Peyer's patch (tissue), 4 donors: ENCODE measurements at regions not wholly inside any gene's neighbourhood (a gene's known extent, or its start where the extent isn't known, plus 50 kb on each side); places are given as distances from the start of the nearest gene placed in this dataset.

ENCODE experiments used
- DNase-seq, 3 donors: peaks; one replicate each; pipeline ENCODE4 v3.0.0-alpha.2; 2017 to 2019
- H3K27ac ChIP-seq, 4 donors: fragments of 200-600 bp; sonication (generic); one replicate each; pipeline ENCODE4 v1.5.1; 2016 to 2019
- H3K27me3 ChIP-seq, 2 donors: fragments of 200-600 bp; sonication (generic); one replicate each; pipeline ENCODE4 v1.5.1; 2019
- H3K36me3 ChIP-seq, 3 donors: fragments of 200-600 bp; sonication (generic); one replicate each; pipeline ENCODE4 v1.5.1; 2016 to 2019
- H3K4me1 ChIP-seq, 4 donors: fragments of 200-600 bp; sonication (generic); one replicate each; pipeline ENCODE4 v1.5.1; 2016 to 2019
- H3K4me3 ChIP-seq, 4 donors: fragments of 200-600 bp; sonication (generic); 1 replicate in 3 of 4; 2 replicates in 1 of 4; pipeline ENCODE4 v1.5.1; 2016 to 2019; ENCODE audit warnings: mild to moderate bottlenecking in 1 of 4
- H3K9me3 ChIP-seq, 4 donors: fragments of 200-600 bp; sonication (generic); one replicate each; pipeline ENCODE4 v1.5.1; 2016 to 2019; ENCODE audit warnings: mild to moderate bottlenecking in 1 of 4
- POLR2A ChIP-seq, 2 donors: fragments of 450-650 bp; IDR thresholded peaks; one replicate each; pipeline ENCODE4 v1.5.1; 2017; ENCODE audit warnings: antibody characterized with exemption in 2 of 2, mild to moderate bottlenecking in 2 of 2, moderate library complexity in 2 of 2
- TF ChIP-seq, protein P1 (sequence below), 6 experiments: fragments of 450-650 bp in 4 of 6; fragments of 200-600 bp in 2 of 6; sonication (generic) in 1 of 6; IDR thresholded peaks; one replicate each; pipeline ENCODE4 v1.5.1; 2017 to 2019; ENCODE audit warnings: antibody characterized with exemption in 6 of 6, mild to moderate bottlenecking in 3 of 6, moderate library complexity in 1 of 6

GRCh38 chr4:100581337-100581736, 63.5 kb upstream of the EMCN start:
- no peaks in the 10 kb centered on the region for H3K9me3 ChIP-seq
- no peak overlapping the region for H3K4me3 ChIP-seq
- H3K36me3 ChIP-seq: no peaks in the 10 kb centered on the region
- DNase-seq: no peak
- no peaks in the 10 kb centered on the region for H3K4me1 ChIP-seq
- H3K27ac ChIP-seq: no peak overlapping the region
- no peak for TF ChIP-seq POLR2A (IDR thresholded peaks at IDR 0.05)
- TF ChIP-seq, protein P1, sequence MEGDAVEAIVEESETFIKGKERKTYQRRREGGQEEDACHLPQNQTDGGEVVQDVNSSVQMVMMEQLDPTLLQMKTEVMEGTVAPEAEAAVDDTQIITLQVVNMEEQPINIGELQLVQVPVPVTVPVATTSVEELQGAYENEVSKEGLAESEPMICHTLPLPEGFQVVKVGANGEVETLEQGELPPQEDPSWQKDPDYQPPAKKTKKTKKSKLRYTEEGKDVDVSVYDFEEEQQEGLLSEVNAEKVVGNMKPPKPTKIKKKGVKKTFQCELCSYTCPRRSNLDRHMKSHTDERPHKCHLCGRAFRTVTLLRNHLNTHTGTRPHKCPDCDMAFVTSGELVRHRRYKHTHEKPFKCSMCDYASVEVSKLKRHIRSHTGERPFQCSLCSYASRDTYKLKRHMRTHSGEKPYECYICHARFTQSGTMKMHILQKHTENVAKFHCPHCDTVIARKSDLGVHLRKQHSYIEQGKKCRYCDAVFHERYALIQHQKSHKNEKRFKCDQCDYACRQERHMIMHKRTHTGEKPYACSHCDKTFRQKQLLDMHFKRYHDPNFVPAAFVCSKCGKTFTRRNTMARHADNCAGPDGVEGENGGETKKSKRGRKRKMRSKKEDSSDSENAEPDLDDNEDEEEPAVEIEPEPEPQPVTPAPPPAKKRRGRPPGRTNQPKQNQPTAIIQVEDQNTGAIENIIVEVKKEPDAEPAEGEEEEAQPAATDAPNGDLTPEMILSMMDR (IDR thresholded peaks at IDR 0.05): no peak
- no peaks in the 10 kb centered on the region for H3K27me3 ChIP-seq

- Histone ChIP-seq H3K4me1 (no peaks in the 10 kb centered on the region), H3K27me3 (no peaks in the 10 kb centered on the region), H3K4me3 (no peak overlapping the region), H3K27ac (no peak overlapping the region), H3K36me3 (no peaks in the 10 kb centered on the region), H3K9me3 (no peaks in the 10 kb centered on the region)
- no peak for DNase-seq
- TF ChIP-seq, protein P1 (IDR thresholded peaks at IDR 0.05): no peak
- no peak for TF ChIP-seq POLR2A (IDR thresholded peaks at IDR 0.05)
Measured at GRCh38 chr4:100576570-100576969, 58.7 kb upstream of the EMCN start.

DNA sequence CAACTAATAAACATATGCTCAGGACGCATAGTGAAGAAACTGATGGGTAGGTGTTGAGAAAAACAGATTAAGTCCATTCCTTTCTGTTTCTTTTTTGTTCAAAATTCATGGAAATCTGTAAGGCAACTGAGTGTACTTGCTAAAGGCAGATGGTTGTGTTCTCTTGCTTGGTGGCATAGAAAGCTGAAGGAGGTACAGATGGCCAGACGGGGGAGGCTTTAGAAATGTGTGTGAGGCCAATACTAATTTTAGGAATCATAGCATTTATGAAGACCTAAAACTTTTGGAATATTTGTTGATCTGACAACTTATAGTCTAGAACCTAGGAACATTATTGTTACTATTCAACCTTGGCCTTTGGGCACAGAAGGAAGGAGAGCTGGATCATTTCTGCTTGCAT, 56.8 kb upstream of the EMCN start:
- TF ChIP-seq, protein P1 (IDR thresholded peaks at IDR 0.05): no peak
- no peak for TF ChIP-seq POLR2A (IDR thresholded peaks at IDR 0.05)
- Histone ChIP-seq H3K27ac (no peak overlapping the region), H3K27me3 (no peaks in the 10 kb centered on the region), H3K4me3 (no peak overlapping the region), H3K4me1 (no peaks in the 10 kb centered on the region), H3K9me3 (no peaks in the 10 kb centered on the region), H3K36me3 (no peaks in the 10 kb centered on the region)
- no peak for DNase-seq

DNA sequence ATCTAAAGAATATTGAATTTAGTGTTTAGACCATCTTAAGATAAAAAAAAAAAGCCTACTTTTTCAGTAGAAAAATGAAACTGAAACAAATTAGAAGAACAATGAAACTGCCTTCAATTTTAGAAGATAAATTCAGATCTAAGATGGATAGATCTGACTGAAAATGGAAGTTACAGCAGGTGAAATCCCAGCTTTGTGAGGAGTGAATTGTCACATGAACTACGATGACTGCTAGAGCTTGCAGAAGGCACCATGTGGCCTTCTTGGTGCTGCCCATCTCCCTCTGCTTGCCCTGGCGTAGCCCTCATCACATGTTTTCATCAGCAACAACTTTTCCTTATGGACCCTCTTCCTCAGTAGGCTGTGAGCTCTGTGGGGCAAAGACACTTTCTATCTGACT, 51.4 kb upstream of the EMCN start:
- Histone ChIP-seq H3K27me3 (no peaks in the 10 kb centered on the region), H3K4me3 (no peak overlapping the region), H3K27ac (no peak overlapping the region), H3K4me1 (no peaks in the 10 kb centered on the region), H3K9me3 (peaks cover 0 to 4% (median 0%) of the 10 kb centered on the region in 4 donors), H3K36me3 (no peaks in the 10 kb centered on the region)
- no peak for DNase-seq
- TF ChIP-seq, protein P1 (IDR thresholded peaks at IDR 0.05): no peak
- no peak for TF ChIP-seq POLR2A (IDR thresholded peaks at IDR 0.05)
